ENCODE measurements at regions not wholly inside any gene's neighbourhood (a gene's known extent, or its start where the extent isn't known, plus 50 kb on each side); places are given as distances from the start of the nearest gene placed in this dataset.

- no peak for TF ChIP-seq CTCF (IDR thresholded peaks at IDR 0.05; ENCODE audit: borderline replicate concordance, insufficient read depth, low read depth, low read length)
- H3K4me3 ChIP-seq (ENCODE audit: low read depth, low read length): no peak overlapping the region
These were observed 157.4 kb downstream of the CD47 start for GRCh38 chr3:107933450-107933849.

GRCh38 chr3:107931326-107931725 lies 159.5 kb downstream of the CD47 start:
- no peak for TF ChIP-seq CTCF (IDR thresholded peaks at IDR 0.05; ENCODE audit: borderline replicate concordance, insufficient read depth, low read depth, low read length)
- H3K4me3 ChIP-seq (ENCODE audit: low read depth, low read length): no peak overlapping the region

- H3K4me3 ChIP-seq (ENCODE audit: low read depth, low read length): no peak overlapping the region
- TF ChIP-seq CTCF (IDR thresholded peaks at IDR 0.05; ENCODE audit: borderline replicate concordance, insufficient read depth, low read depth, low read length): no peak
These were observed 161.7 kb downstream of the CD47 start for GRCh38 chr3:107929088-107929487.

GRCh38 chr3:107928084-107928445 lies 162.8 kb downstream of the CD47 start:
- H3K4me3 ChIP-seq (ENCODE audit: low read depth, low read length): peak overlapping the region; percentile 41
- no peak for TF ChIP-seq CTCF (IDR thresholded peaks at IDR 0.05; ENCODE audit: borderline replicate concordance, insufficient read depth, low read depth, low read length)

- peak overlapping the region; percentile 41 for H3K4me3 ChIP-seq (ENCODE audit: low read depth, low read length)
- TF ChIP-seq CTCF (IDR thresholded peaks at IDR 0.05; ENCODE audit: borderline replicate concordance, insufficient read depth, low read depth, low read length): peak; percentile 92
These were observed 163.3 kb downstream of the CD47 start for GRCh38 chr3:107927361-107928083.

GRCh38 chr3:107925851-107926250 lies 165.0 kb downstream of the CD47 start:
- TF ChIP-seq CTCF (IDR thresholded peaks at IDR 0.05; ENCODE audit: borderline replicate concordance, insufficient read depth, low read depth, low read length): no peak
- H3K4me3 ChIP-seq (ENCODE audit: low read depth, low read length): no peak overlapping the region

- TF ChIP-seq CTCF (IDR thresholded peaks at IDR 0.05; ENCODE audit: borderline replicate concordance, insufficient read depth, low read depth, low read length): no peak
- no peak overlapping the region for H3K4me3 ChIP-seq (ENCODE audit: low read depth, low read length)
These were observed 169.8 kb downstream of the CD47 start for GRCh38 chr3:107921038-107921437.

All from GM12875 (cell line).